C4-2B (cell line): ENCODE measurements at regions not wholly inside any gene's neighbourhood (a gene's known extent, or its start where the extent isn't known, plus 50 kb on each side); places are given as distances from the start of the nearest gene placed in this dataset.

Experiments
- H3K27ac ChIP-seq: fragments of 450-650 bp; 2 replicates; pipeline ENCODE4 v1.5.1; 2017
- ZFX ChIP-seq: fragments of 450-650 bp; IDR thresholded peaks from 2 replicates; pipeline ENCODE4 v1.6.1; 2017
- TF ChIP-seq, protein P1 (sequence below): fragments of 450-650 bp; conservative IDR thresholded peaks from 2 replicates; pipeline ENCODE4 v1.5.1; 2017; ENCODE audit warnings: mild to moderate bottlenecking

DNA sequence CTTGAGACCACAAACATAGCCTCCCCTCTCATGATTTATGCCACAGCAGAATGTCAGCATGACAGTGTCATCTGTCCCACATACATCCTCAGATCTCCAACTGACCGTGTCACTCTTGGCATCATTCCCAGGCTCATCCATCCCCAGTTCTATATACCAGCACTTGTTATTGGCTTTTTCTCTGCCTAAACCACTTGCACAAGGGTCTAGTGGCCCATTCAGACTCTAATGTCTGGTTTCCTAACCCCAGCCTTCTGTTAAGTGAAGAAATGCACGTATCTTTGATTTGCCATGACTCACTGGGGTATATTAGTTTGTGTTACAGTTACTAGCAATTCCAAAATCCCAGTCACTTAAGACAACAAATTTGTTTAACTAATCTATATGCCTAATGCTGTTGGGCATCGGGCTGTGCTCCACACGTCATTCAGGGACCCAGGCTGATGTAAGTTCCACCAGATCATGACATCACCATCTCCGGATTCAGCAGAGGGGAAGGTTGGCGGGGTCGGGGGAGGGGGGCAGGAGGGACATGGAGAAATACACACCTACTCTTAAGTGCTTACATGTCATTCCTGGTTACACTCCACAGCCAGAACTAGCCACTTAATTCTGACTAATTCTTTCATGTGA, 517.4 kb downstream of the BUD13 start:
- TF ChIP-seq, protein P1, sequence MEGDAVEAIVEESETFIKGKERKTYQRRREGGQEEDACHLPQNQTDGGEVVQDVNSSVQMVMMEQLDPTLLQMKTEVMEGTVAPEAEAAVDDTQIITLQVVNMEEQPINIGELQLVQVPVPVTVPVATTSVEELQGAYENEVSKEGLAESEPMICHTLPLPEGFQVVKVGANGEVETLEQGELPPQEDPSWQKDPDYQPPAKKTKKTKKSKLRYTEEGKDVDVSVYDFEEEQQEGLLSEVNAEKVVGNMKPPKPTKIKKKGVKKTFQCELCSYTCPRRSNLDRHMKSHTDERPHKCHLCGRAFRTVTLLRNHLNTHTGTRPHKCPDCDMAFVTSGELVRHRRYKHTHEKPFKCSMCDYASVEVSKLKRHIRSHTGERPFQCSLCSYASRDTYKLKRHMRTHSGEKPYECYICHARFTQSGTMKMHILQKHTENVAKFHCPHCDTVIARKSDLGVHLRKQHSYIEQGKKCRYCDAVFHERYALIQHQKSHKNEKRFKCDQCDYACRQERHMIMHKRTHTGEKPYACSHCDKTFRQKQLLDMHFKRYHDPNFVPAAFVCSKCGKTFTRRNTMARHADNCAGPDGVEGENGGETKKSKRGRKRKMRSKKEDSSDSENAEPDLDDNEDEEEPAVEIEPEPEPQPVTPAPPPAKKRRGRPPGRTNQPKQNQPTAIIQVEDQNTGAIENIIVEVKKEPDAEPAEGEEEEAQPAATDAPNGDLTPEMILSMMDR = no peak
- no peak for TF ChIP-seq ZFX

DNA sequence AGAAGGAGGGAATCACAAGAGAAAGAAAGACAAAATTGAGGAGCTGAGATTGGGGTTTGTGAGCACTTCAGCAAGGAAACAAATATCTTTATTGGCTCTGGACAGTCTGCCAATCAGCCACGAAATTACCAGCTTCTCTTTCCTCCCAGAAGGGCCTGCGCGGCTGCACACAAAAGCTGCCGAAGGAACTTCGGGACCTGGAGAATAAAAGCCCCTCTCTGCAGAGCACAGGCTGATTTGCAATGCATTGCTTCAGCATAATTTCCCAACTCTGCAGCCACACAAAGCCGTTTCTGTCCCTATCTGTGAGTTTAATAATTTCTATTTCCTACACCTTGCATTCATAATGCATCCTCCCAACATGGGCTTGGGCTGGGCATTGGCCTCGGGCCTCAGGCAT, 522.6 kb downstream of the BUD13 start:
- TF ChIP-seq, protein P1 = no peak
- TF ChIP-seq ZFX = no peak
- H3K27ac ChIP-seq = no peak overlapping the region

More for the DNA sequence above, 517.4 kb downstream of the BUD13 start:
- H3K27ac ChIP-seq = no peak overlapping the region

DNA sequence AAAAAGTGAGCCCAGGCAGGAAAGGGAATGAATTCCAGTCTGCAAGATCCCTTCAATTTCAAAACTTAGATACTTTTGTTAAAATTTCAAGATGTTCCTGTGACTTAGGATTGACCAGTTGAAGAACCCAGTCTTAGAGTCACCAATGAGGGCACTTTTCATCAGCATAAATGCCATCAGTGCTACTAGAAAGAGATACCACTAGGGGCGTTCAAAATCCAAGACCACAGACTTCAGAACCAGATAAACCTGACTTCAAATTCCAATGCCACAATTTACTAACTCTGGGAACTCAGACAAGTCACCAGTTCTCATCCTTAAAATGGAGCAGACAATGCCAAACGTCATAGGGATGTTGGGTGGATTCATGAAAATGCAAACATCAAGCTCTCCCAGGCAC, 523.2 kb downstream of the BUD13 start:
- no peak for TF ChIP-seq ZFX
- TF ChIP-seq, protein P1 = peak; percentile 27
- no peak overlapping the region for H3K27ac ChIP-seq

DNA sequence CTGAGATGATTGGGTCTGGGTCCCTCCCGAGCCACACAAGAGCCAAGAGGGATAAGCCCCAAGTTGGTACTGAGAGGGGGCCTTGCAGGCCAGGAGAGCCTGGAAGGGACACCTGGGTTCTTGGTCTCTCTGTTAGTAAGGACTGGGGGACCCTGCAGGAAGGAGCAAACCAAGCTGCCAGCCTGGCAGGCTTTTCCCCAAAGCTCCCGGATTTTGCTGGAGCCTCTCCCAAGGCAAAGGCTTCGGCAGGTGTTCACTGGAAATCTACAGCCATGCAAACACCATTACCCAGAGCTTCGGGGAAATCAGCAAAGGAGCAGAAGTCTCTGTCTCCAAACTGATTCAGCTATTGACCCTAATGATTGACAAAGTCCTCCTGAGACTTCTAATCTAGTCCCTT, 527.9 kb downstream of the BUD13 start:
- no peak overlapping the region for H3K27ac ChIP-seq
- TF ChIP-seq ZFX = no peak
- TF ChIP-seq, protein P1 = no peak

DNA sequence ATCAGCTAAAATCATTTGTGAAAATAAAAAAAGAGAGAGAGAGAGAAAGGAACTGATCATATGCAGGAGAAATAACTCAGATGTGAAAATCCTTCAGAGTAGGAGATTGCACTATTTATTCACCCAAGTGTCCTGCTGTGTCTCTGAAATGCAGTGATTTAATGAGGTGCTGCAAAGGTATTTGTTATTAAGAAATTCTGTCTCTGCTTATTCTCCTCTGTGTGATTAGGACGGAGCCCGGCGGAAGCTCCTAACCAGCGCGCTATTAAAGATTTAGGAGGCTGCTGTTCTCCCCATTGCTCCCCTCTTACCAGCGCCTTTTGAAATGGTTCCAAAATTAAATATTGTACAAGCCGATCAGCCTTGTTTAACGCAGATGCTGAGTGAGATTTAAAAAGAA, 528.3 kb downstream of the BUD13 start:
- H3K27ac ChIP-seq = no peak overlapping the region
- no peak for TF ChIP-seq ZFX
- TF ChIP-seq, protein P1 = no peak

DNA sequence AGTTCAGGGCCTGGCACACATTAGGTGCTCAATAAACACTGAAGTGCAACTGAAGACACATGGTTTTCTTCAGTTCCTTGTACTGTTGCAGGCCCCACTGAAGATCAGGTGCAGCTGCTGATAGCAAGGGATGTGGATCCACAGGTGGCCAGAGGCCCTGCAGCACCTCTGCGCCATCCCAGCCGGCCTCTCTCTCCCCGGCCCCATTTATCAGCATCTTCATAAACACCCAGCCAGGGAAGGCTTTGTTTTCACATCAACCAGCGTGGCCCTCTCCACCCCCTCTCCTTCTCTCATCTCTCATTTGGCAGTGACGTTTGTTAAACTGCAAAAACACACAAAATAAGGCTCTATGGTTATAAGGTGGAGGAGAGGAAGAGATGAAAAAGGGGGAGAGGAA, 528.8 kb downstream of the BUD13 start:
- H3K27ac ChIP-seq = no peak overlapping the region
- TF ChIP-seq ZFX = no peak
- TF ChIP-seq, protein P1 = no peak

DNA sequence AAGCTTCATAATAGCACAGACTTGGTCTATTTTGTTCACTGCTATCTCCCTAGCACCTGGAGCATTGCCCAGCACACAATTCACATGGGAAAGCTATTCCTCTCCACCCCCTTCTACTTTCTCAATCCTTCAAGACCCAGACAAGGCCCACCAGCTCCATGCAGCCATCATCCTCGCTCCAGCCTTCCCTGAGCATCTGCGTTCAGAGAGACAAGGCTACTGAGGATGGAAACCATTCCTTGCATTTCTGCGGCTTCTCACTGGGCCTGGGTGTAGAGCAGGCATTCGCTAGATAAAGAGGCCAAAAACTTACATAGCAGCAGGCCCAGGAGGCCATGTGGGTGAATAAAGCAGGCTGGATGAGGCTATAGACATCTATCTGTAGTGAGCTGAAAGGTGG, 530.8 kb downstream of the BUD13 start:
- no peak overlapping the region for H3K27ac ChIP-seq
- TF ChIP-seq ZFX = no peak

DNA sequence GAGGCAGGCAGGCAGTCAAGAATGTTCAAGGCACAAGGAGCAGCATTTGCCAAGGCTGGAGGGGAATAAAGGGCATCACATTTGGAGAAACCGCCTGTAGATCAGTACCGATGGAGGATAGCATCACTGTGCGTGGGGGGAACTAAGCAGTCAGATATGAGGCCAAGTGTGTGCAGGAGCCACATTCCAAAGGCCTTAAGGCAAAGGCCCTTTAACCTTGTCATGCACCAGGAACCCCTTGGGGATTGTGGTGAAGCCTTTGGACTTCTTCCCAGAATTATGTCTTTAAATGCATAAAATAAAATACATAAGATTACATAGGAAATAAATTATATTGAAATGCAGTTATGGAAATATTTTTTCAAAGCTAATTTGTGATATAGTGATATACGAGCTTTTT, 532.1 kb downstream of the BUD13 start:
- H3K27ac ChIP-seq = no peak overlapping the region
- TF ChIP-seq ZFX = no peak
- TF ChIP-seq, protein P1 = no peak
